PC-3 (cell line): ENCODE measurements at regions not wholly inside any gene's neighbourhood (a gene's known extent, or its start where the extent isn't known, plus 50 kb on each side); places are given as distances from the start of the nearest gene placed in this dataset.

Experiments used
- ATAC-seq: fragments of 200-7000 bp; cut with Tn5 transposase; 2 replicates; pipeline ENCODE4 v1.9.1; 2020; ENCODE audit warnings: mild to moderate bottlenecking, moderate library complexity
- BruUV-seq: library from RNA; stranded (reverse); fragments of 400-500 nt; replicated peaks from 2 replicates; lab custom pipeline; 2021; lab: Mats Ljungman, UMichigan
- CTCF ChIA-PET: fragments of 300-600 bp; sonication (Branson Sonifier 250); formaldehyde crosslinking; loops from one replicate; lab custom pipeline; 2022; ENCODE audit warnings: antibody characterized with exemption; lab: Charles Lee
- POLR2A ChIA-PET: fragments of 300-600 bp; sonication (Branson Sonifier 250); formaldehyde crosslinking; loops from one replicate; lab custom pipeline; 2022; ENCODE audit warnings: antibody characterized with exemption; ENCODE audit not compliant: unreplicated experiment; lab: Charles Lee
- DNase-seq: peaks from one replicate; pipeline ENCODE4 v3.0.0-alpha.2; 2015
- H2AFZ ChIP-seq: fragments of 300-600 bp; sonication (generic); 2 replicates; pipeline ENCODE4 v1.6.0; 2016; ENCODE audit warnings: antibody characterized with exemption, low read length
- H3F3A ChIP-seq: fragments of 300-600 bp; sonication (generic); one replicate; pipeline ENCODE4 v1.6.0; 2017; ENCODE audit warnings: antibody characterized with exemption, low read length, control low read depth, mild to moderate bottlenecking; ENCODE audit not compliant: unreplicated experiment
- H3K27ac ChIP-seq: fragments of 300-600 bp; sonication (generic); 2 replicates; pipeline ENCODE4 v1.5.1; 2016; ENCODE audit warnings: mild to moderate bottlenecking, low read length
- H3K27me3 ChIP-seq: fragments of 300-600 bp; sonication (generic); 2 replicates; pipeline ENCODE4 v1.6.1; 2016; ENCODE audit warnings: low read length, mixed read lengths
- H3K36me3 ChIP-seq: fragments of 300-600 bp; sonication (generic); 2 replicates; pipeline ENCODE4 v1.6.1; 2016; ENCODE audit warnings: low read depth, mixed run types, low read length, mixed read lengths
- H3K4me1 ChIP-seq: fragments of 300-600 bp; sonication (generic); 2 replicates; pipeline ENCODE4 v1.5.1; 2016; ENCODE audit warnings: low read length; ENCODE audit not compliant: insufficient read depth
- H3K4me2 ChIP-seq: fragments of 300-600 bp; sonication (generic); 2 replicates; pipeline ENCODE4 v1.6.0; 2016; ENCODE audit warnings: low read length
- H3K4me3 ChIP-seq: fragments of 300-600 bp; sonication (generic); 2 replicates; pipeline ENCODE4 v1.5.1; 2016; ENCODE audit warnings: mild to moderate bottlenecking, low read length, mixed read lengths
- H3K79me2 ChIP-seq: fragments of 300-600 bp; sonication (generic); 2 replicates; pipeline ENCODE4 v1.6.1; 2017; ENCODE audit warnings: low read length, mixed read lengths
- H3K9ac ChIP-seq: fragments of 300-600 bp; sonication (generic); 2 replicates; pipeline ENCODE4 v1.6.0; 2016; ENCODE audit warnings: mild to moderate bottlenecking, low read length
- H3K9me2 ChIP-seq: fragments of 300-600 bp; sonication (generic); replicated peaks from 2 replicates; pipeline ENCODE4 v1.6.1; 2016; ENCODE audit warnings: mixed run types, low read length, mixed read lengths
- H3K9me3 ChIP-seq: fragments of 300-600 bp; sonication (generic); 2 replicates; pipeline ENCODE4 v1.6.1; 2016; ENCODE audit warnings: low read length, mixed read lengths
- H4K20me1 ChIP-seq: fragments of 300-600 bp; sonication (generic); 2 replicates; pipeline ENCODE4 v1.6.1; 2016; ENCODE audit warnings: low read length, mixed read lengths
- CTCF ChIP-seq: fragments of 300-600 bp; sonication (generic); conservative IDR thresholded peaks from 2 replicates; pipeline ENCODE4 v1.5.1; 2017; ENCODE audit warnings: antibody characterized with exemption, low read depth, mild to moderate bottlenecking, low read length
- EZH2 ChIP-seq: fragments of 300-600 bp; sonication (generic); IDR thresholded peaks from one replicate; pipeline ENCODE4 v1.6.1; 2017; ENCODE audit warnings: antibody characterized with exemption, mild to moderate bottlenecking, low read length; ENCODE audit not compliant: unreplicated experiment
- EZH2phosphoT487 ChIP-seq: fragments of 300-600 bp; sonication (generic); IDR thresholded peaks from 2 replicates; pipeline ENCODE4 v1.6.1; 2018; ENCODE audit warnings: mild to moderate bottlenecking, antibody characterized with exemption, low read length, borderline replicate concordance
- intact Hi-C: fragments of 100-400 bp; cut with micrococcal nuclease; formaldehyde crosslinking; loops from 2 replicates; pipeline ENCODE4 v1.9.0; 2023

GRCh38 chr6:22800451-22800850, 231.1 kb downstream of the HDGFL1 start:
- intact Hi-C loops, result no loop called here
- no peak for DNase-seq
- Histone ChIP-seq H3K4me3 (no peak overlapping the region), H3K9ac (no peak overlapping the region), H4K20me1 (no peaks in the 10 kb centered on the region), H3K9me2 (no peaks in the 10 kb centered on the region), H3K27me3 (no peaks in the 10 kb centered on the region), H3K4me2 (no peak overlapping the region), H3K79me2 (no peaks in the 10 kb centered on the region), H3K4me1 (no peaks in the 10 kb centered on the region), H2AFZ (no peak overlapping the region), H3K9me3 (no peaks in the 10 kb centered on the region), H3K27ac (no peak overlapping the region), H3F3A (no peaks in the 10 kb centered on the region), H3K36me3 (no peaks in the 10 kb centered on the region)
- no peak for TF ChIP-seq EZH2phosphoT487
- no peak for TF ChIP-seq EZH2
- no peak for TF ChIP-seq CTCF
- no TSS peak for BruUV-seq
- ChIA-PET POLR2A (no interaction called here), CTCF (no interaction called here)
- ATAC-seq, result no peak

GRCh38 chr6:22801831-22802230, 232.5 kb downstream of the HDGFL1 start:
- no peak for DNase-seq
- Histone ChIP-seq H3K9ac (no peak overlapping the region), H3K4me2 (no peak overlapping the region), H3K9me3 (no peaks in the 10 kb centered on the region), H4K20me1 (no peaks in the 10 kb centered on the region), H3K36me3 (no peaks in the 10 kb centered on the region), H3K27ac (no peak overlapping the region), H3K4me3 (no peak overlapping the region), H3K27me3 (no peaks in the 10 kb centered on the region), H3F3A (no peaks in the 10 kb centered on the region), H3K4me1 (no peaks in the 10 kb centered on the region), H2AFZ (no peak overlapping the region), H3K9me2 (0 out of 2 replicates have a peak, but pooled peaks cover under 1% of the 10 kb centered on the region), H3K79me2 (no peaks in the 10 kb centered on the region)
- BruUV-seq, result no TSS peak
- intact Hi-C loops, result no loop called here
- ATAC-seq, result no peak
- POLR2A ChIA-PET, result no interaction called here
- CTCF ChIA-PET, result no interaction called here
- TF ChIP-seq EZH2phosphoT487, result no peak
- TF ChIP-seq CTCF, result no peak

GRCh38 chr6:22804620-22805261, 235.4 kb downstream of the HDGFL1 start:
- H2AFZ ChIP-seq, result no peak overlapping the region

More at GRCh38 chr6:22804620-22805261, 235.4 kb downstream of the HDGFL1 start:
- Histone ChIP-seq H3F3A (no peaks in the 10 kb centered on the region), H3K27ac (no peak overlapping the region), H3K79me2 (no peaks in the 10 kb centered on the region), H3K4me1 (no peaks in the 10 kb centered on the region), H3K36me3 (no peaks in the 10 kb centered on the region), H3K4me3 (no peak overlapping the region), H3K27me3 (no peaks in the 10 kb centered on the region), H3K9me2 (0 out of 2 replicates have a peak, but pooled peaks cover 3% of the 10 kb centered on the region), H3K9me3 (no peaks in the 10 kb centered on the region), H3K9ac (no peak overlapping the region), H4K20me1 (no peaks in the 10 kb centered on the region), H3K4me2 (no peak overlapping the region)
- ChIA-PET POLR2A (no interaction called here), CTCF (no interaction called here)
- intact Hi-C loops, result no loop called here
- TF ChIP-seq EZH2 (no peak), CTCF (no peak), EZH2phosphoT487 (no peak)
- DNase-seq, result no peak
- BruUV-seq, result no TSS peak
- ATAC-seq, result no peak
